Kidney epithelial cell (primary cell): ENCODE measurements at regions not wholly inside any gene's neighbourhood (a gene's known extent, or its start where the extent isn't known, plus 50 kb on each side); places are given as distances from the start of the nearest gene placed in this dataset.

Source experiments
- DNase-seq: peaks from one replicate; pipeline ENCODE4 v3.0.0-alpha.2; 2010; ENCODE audit warnings: low read depth
- H3K27me3 ChIP-seq: 2 replicates; pipeline ENCODE4 v1.6.0; 2011; ENCODE audit warnings: low read length; ENCODE audit not compliant: control insufficient read depth, insufficient read depth
- H3K36me3 ChIP-seq: 2 replicates; pipeline ENCODE4 v1.5.1; 2011; ENCODE audit warnings: low read length; ENCODE audit not compliant: control insufficient read depth, insufficient read depth
- H3K4me3 ChIP-seq: 2 replicates; pipeline ENCODE4 v1.5.1; 2011; ENCODE audit warnings: low read depth, mild to moderate bottlenecking, control low read depth, low read length
- TF ChIP-seq, protein P1 (sequence below): IDR thresholded peaks from 2 replicates; pipeline ENCODE4 v1.5.1; 2011; ENCODE audit warnings: mild to moderate bottlenecking, moderate library complexity, low read length, control low read depth, inconsistent platforms; ENCODE audit not compliant: insufficient read depth, poor library complexity, severe bottlenecking

DNA sequence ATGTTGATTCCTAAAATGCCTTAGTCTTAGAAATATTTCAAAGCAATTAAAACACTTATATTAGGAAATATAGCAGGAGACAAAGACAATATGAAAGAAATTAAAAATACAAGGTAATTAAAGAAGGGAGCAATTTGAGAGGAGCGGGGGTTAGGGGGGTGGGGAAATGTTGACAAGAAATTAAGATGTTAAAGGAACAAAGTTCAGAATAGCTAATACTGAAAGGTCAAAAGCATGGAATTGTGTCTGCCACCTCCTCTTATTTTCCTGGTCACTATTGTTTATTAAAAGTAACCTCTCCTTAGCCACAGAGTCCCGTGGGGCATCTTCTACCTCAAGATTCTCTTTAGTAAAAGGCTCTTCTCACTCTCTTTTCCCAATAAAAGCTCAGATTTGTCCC lies 244.1 kb downstream of the MREG start:
- DNase-seq: no peak
- Histone ChIP-seq H3K36me3 (no peaks in the 10 kb centered on the region), H3K4me3 (no peak overlapping the region), H3K27me3 (no peaks in the 10 kb centered on the region)
- TF ChIP-seq, protein P1, sequence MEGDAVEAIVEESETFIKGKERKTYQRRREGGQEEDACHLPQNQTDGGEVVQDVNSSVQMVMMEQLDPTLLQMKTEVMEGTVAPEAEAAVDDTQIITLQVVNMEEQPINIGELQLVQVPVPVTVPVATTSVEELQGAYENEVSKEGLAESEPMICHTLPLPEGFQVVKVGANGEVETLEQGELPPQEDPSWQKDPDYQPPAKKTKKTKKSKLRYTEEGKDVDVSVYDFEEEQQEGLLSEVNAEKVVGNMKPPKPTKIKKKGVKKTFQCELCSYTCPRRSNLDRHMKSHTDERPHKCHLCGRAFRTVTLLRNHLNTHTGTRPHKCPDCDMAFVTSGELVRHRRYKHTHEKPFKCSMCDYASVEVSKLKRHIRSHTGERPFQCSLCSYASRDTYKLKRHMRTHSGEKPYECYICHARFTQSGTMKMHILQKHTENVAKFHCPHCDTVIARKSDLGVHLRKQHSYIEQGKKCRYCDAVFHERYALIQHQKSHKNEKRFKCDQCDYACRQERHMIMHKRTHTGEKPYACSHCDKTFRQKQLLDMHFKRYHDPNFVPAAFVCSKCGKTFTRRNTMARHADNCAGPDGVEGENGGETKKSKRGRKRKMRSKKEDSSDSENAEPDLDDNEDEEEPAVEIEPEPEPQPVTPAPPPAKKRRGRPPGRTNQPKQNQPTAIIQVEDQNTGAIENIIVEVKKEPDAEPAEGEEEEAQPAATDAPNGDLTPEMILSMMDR: no peak

DNA sequence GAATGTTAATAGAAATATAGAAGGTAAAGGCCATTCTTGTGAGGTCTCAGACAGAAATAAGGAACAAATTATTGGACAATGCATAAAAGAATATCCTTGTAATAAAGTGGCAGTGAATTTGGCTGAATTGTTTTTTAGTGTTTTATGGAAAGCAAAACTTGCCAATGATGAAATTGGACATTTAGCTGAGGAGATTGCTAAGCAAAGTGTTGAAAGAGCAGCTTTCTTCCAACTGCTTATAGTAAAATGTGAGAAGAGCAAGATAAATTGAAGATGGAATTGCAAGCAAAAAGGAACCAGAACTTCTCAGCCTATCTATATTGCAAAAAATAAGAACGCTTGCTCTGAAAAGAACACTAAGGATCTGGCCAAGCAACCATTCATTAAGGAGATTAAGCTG lies 245.7 kb downstream of the MREG start:
- DNase-seq: no peak
- TF ChIP-seq, protein P1: no peak
- Histone ChIP-seq H3K27me3 (no peaks in the 10 kb centered on the region), H3K36me3 (no peaks in the 10 kb centered on the region), H3K4me3 (no peak overlapping the region)

DNA sequence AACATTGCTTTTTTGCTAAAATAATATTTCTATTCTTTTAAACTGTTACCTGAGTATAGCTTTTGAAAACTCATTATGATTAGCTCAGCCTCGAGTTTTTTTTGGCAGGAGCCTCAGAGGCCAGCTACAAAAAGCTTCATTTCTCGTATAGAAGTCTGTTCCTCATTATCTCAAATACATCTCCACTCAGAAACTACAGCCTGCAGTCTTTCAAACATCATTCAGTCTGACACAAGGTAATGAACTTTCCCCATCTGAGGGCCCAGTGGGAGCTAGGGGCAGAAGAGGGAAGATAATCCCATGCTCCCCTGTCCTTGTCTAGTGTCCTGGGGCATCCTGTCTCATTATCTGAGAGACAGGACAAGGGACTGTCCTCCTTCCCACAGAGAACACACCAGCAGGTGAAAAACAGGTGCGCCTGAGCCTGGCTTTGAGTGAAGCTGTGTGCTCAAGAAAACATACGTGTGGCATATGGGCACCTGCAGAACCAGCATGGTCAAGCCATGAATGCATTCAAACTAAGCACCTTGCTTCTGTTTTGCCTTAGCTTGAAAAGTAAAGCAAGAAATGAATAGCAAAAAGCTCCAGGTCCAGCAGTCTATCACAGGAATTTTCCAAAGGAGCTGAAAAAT lies 247.5 kb downstream of the MREG start:
- no peaks in the 10 kb centered on the region for H3K36me3 ChIP-seq
- no peak overlapping the region for H3K4me3 ChIP-seq
- H3K27me3 ChIP-seq: no peaks in the 10 kb centered on the region
- no peak for DNase-seq
- TF ChIP-seq, protein P1: no peak

DNA sequence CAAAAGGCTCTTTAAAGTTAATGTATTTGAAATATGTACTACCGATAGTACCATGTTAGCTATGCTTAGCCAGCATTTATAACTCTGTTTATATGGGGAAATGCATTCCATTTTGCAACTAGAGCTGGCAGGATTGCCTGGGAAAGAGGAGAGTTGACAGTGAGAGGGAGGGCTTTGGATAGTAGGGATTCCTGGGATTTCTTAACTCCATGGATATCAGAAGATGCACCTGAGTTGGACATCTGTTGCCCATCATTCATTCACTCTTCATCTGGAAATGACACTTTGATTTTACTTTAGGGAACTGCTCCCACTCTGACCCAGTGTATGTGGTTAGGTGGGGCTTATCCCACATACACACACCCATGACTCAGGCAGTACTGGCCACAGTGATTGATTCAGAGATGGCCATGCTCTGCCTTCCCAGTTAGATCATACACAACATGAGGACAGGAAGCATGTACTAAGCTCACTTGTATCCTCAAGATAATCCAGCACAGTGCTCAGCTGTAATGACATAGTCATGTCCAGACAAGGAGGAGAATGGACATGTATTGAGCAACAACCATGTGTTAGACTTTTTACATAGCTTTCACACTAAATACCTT lies 248.8 kb downstream of the MREG start:
- no peaks in the 10 kb centered on the region for H3K36me3 ChIP-seq
- no peak overlapping the region for H3K4me3 ChIP-seq
- TF ChIP-seq, protein P1: no peak
- peak; percentile 34 for DNase-seq
- H3K27me3 ChIP-seq: no peaks in the 10 kb centered on the region

DNA sequence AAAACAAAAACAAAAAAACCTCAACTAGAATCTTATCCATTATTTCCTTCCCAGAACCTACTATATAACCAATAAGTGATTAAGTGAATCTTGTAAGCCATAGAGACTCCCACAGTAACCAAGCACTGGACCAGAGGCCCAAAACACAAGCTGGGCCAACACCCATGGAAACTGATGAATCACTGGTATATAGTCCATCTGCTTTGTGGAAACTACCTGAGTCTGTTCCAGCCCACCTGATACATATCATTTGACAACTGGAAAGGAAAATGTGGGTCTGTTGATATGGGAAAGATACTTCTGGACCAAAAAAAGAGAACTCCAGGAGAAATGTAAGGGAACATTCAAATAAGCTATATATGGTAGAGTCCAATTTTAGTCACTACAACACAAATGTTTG lies 252.8 kb downstream of the MREG start:
- TF ChIP-seq, protein P1: no peak
- H3K27me3 ChIP-seq: no peaks in the 10 kb centered on the region
- no peaks in the 10 kb centered on the region for H3K36me3 ChIP-seq
- no peak for DNase-seq
- H3K4me3 ChIP-seq: no peak overlapping the region

DNA sequence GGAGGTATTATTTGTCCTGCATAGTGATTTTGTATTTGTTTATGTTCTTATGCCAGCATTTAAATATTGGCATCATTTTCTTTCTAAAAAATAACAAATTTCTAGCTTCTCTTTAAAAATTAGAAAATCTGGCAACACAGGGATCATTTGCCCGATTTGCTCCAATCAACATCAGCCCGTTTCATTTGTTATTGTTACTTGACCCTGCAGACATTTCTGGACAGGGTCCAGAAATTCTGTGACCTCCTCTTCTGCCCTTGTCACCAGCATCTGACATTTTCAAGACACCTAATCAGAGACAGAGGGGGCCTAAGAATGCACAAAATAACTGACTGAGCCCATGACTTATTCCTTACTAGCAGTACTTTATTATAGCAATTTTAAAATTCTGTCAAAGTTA lies 253.3 kb downstream of the MREG start:
- H3K4me3 ChIP-seq: no peak overlapping the region
- no peaks in the 10 kb centered on the region for H3K36me3 ChIP-seq
- no peaks in the 10 kb centered on the region for H3K27me3 ChIP-seq
- TF ChIP-seq, protein P1: no peak
- DNase-seq: no peak
